K562 (cell line): ENCODE measurements at regions not wholly inside any gene's neighbourhood (a gene's known extent, or its start where the extent isn't known, plus 50 kb on each side); places are given as distances from the start of the nearest gene placed in this dataset.

Source experiments
- CBX3 ChIP-seq, 2 experiments: IDR thresholded peaks; 1 replicate in 1 of 2; 2 replicates in 1 of 2; pipeline ENCODE4 v1.6.1; 2012; ENCODE audit warnings: inconsistent platforms in 2 of 2, low read length in 2 of 2, borderline replicate concordance in 1 of 2, control low read depth in 1 of 2
- CEBPG ChIP-seq, 3 experiments: fragments of 200-800 bp in 1 of 3; sonication (Bioruptor generic) in 1 of 3; sonication (generic) in 1 of 3; formaldehyde crosslinking in 1 of 3; IDR thresholded peaks in 2 of 3; conservative IDR thresholded peaks in 1 of 3; 2 replicates each; pipeline versions ENCODE4 v1.6.1 to v1.8.0; 2016 to 2022; ENCODE audit warnings: missing compliant biosample characterization in 2 of 3, missing genetic modification characterization in 2 of 3, mild to moderate bottlenecking in 1 of 3, missing genetic modification reagents in 1 of 3
- FUS ChIP-seq: fragments of 200-400 bp; formaldehyde crosslinking; optimal IDR thresholded peaks from 2 replicates; pipeline ENCODE3; 2017; ENCODE audit warnings: low read depth, low read length
- NUFIP1 ChIP-seq: fragments of 450-650 bp; IDR thresholded peaks from 2 replicates; pipeline ENCODE4 v1.6.1; 2018; ENCODE audit not compliant: partially characterized antibody
- SIN3A ChIP-seq, 2 experiments: fragments of 150-350 bp in 1 of 2; IDR thresholded peaks; 2 replicates each; pipeline ENCODE4 v1.6.1; 2011 to 2016; ENCODE audit warnings: borderline replicate concordance in 2 of 2, low read depth in 2 of 2, low read length in 2 of 2, mild to moderate bottlenecking in 2 of 2, moderate library complexity in 2 of 2; ENCODE audit not compliant: control insufficient read depth in 1 of 2
- TAF1 ChIP-seq: IDR thresholded peaks from 2 replicates; pipeline ENCODE4 v1.6.1; 2011; ENCODE audit warnings: mild to moderate bottlenecking, low read length, moderate library complexity; ENCODE audit not compliant: insufficient read depth, control insufficient read depth, severe bottlenecking; ENCODE audit errors: extremely low read depth
- TOE1 ChIP-seq, 2 experiments: fragments of 450-650 bp in 1 of 2; sonication (generic) in 1 of 2; formaldehyde crosslinking in 1 of 2; IDR thresholded peaks; 2 replicates each; pipeline versions ENCODE4 v1.7.1 to v1.8.0; 2016 to 2022; ENCODE audit warnings: borderline replicate concordance in 2 of 2, mild to moderate bottlenecking in 2 of 2, antibody characterized with exemption in 1 of 2, inconsistent platforms in 1 of 2, low read depth in 1 of 2, missing genetic modification reagents in 1 of 2, moderate library complexity in 1 of 2
- TF ChIP-seq, protein P1 (sequence below): fragments of 200-400 bp; formaldehyde crosslinking; IDR thresholded peaks from 2 replicates; pipeline ENCODE4 v1.6.1; 2017; ENCODE audit warnings: mild to moderate bottlenecking, low read depth, low read length, moderate library complexity
- TF ChIP-seq, protein P2 (sequence below): fragments of 250-450 bp; sonication (Bioruptor Pico); IDR thresholded peaks from 2 replicates; pipeline ENCODE4 v1.5.0; 2020; ENCODE audit warnings: mild to moderate bottlenecking, borderline replicate concordance
- TF ChIP-seq, protein P3 (sequence below): fragments of 250-450 bp; sonication (Bioruptor Pico); IDR thresholded peaks from 2 replicates; pipeline ENCODE4 v1.4.0; 2020; ENCODE audit warnings: mild to moderate bottlenecking
- TF ChIP-seq, protein P4 (sequence below): fragments of 450-650 bp; formaldehyde crosslinking; IDR thresholded peaks from 2 replicates; pipeline ENCODE4 v1.4.0; 2020; ENCODE audit warnings: mild to moderate bottlenecking, moderate library complexity
- TF ChIP-seq, protein P5 (sequence below): sonication (generic); formaldehyde crosslinking; IDR thresholded peaks from 2 replicates; pipeline ENCODE4 v1.8.1; 2023; ENCODE audit warnings: mild to moderate bottlenecking, missing genetic modification reagents

DNA sequence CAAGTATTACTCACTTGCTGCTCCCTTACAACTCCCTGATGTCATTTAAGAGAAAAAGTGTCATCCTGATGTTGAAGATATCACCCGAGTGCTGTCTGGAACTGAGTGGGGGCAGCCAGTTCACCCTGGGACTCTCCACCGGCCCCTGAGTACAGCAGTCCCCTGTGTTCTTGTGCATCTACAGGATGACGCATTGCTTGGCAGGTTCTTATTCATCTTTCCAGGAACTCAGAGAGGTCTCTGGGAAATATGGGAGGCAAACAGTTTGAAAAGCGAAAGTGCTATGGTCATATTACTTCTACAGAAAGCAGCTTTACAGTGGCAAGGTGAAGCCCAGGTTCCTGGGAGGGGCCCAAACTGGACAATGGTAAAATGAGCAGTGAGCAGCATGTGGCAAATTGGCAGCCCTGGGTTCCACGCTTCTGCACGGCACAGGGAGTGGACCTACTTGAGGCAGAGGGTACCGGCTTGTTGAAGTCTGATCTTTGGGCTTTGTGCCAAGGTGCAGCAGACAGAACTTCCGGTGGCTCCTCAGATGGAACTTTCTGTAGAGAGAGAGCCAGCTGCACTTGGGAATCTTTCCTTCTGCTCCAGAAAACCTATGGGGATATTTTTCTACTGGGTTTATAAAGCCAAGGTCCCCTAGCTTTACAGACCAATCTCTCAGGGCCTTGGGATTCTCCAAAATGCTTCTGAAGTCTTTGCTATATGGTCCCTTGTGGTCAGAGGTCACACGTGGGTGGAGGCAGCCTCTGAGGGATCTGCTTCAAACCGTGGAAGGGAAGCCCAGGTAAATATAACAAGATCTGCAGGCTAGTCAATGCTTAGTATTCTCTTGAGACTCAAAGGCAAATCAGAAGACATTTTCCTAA lies 128.3 kb downstream of the MAP3K7 start (continued):
- TF ChIP-seq, protein P1, sequence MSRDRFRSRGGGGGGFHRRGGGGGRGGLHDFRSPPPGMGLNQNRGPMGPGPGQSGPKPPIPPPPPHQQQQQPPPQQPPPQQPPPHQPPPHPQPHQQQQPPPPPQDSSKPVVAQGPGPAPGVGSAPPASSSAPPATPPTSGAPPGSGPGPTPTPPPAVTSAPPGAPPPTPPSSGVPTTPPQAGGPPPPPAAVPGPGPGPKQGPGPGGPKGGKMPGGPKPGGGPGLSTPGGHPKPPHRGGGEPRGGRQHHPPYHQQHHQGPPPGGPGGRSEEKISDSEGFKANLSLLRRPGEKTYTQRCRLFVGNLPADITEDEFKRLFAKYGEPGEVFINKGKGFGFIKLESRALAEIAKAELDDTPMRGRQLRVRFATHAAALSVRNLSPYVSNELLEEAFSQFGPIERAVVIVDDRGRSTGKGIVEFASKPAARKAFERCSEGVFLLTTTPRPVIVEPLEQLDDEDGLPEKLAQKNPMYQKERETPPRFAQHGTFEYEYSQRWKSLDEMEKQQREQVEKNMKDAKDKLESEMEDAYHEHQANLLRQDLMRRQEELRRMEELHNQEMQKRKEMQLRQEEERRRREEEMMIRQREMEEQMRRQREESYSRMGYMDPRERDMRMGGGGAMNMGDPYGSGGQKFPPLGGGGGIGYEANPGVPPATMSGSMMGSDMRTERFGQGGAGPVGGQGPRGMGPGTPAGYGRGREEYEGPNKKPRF: no peak
- TF ChIP-seq SIN3A (IDR thresholded peaks at IDR 0.05; ENCODE audit: borderline replicate concordance in 2 of 2, control insufficient read depth in 1 of 2, low read depth in 2 of 2, low read length in 2 of 2) (no peak), NUFIP1 (no peak), CBX3 (IDR thresholded peaks at IDR 0.05; ENCODE audit: borderline replicate concordance in 1 of 2, low read length in 2 of 2) (no peak), TOE1 (IDR thresholded peaks at IDR 0.05; ENCODE audit: borderline replicate concordance) (peak; percentile 65), TOE1 (CRISPR knock-in tag; IDR thresholded peaks at IDR 0.05; ENCODE audit: borderline replicate concordance, low read depth) (no peak), TAF1 (peak; percentile 17), CEBPG (CRISPR knock-in tag; IDR thresholded peaks at IDR 0.05) (no peak), CEBPG (tag; conservative IDR thresholded peaks at IDR 0.05 in 1 of 2, IDR thresholded peaks at IDR 0.05 in 1 of 2) (0 out of 4 replicates have a peak, but pooled peaks of 1 of the 2 experiments have one; percentile 42), FUS (no peak)
- TF ChIP-seq, protein P2, sequence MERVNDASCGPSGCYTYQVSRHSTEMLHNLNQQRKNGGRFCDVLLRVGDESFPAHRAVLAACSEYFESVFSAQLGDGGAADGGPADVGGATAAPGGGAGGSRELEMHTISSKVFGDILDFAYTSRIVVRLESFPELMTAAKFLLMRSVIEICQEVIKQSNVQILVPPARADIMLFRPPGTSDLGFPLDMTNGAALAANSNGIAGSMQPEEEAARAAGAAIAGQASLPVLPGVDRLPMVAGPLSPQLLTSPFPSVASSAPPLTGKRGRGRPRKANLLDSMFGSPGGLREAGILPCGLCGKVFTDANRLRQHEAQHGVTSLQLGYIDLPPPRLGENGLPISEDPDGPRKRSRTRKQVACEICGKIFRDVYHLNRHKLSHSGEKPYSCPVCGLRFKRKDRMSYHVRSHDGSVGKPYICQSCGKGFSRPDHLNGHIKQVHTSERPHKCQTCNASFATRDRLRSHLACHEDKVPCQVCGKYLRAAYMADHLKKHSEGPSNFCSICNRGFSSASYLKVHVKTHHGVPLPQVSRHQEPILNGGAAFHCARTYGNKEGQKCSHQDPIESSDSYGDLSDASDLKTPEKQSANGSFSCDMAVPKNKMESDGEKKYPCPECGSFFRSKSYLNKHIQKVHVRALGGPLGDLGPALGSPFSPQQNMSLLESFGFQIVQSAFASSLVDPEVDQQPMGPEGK: no peak
- TF ChIP-seq, protein P3, sequence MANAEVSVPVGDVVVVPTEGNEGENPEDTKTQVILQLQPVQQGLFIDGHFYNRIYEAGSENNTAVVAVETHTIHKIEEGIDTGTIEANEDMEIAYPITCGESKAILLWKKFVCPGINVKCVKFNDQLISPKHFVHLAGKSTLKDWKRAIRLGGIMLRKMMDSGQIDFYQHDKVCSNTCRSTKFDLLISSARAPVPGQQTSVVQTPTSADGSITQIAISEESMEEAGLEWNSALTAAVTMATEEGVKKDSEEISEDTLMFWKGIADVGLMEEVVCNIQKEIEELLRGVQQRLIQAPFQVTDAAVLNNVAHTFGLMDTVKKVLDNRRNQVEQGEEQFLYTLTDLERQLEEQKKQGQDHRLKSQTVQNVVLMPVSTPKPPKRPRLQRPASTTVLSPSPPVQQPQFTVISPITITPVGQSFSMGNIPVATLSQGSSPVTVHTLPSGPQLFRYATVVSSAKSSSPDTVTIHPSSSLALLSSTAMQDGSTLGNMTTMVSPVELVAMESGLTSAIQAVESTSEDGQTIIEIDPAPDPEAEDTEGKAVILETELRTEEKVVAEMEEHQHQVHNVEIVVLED: no peak
- TF ChIP-seq, protein P4, sequence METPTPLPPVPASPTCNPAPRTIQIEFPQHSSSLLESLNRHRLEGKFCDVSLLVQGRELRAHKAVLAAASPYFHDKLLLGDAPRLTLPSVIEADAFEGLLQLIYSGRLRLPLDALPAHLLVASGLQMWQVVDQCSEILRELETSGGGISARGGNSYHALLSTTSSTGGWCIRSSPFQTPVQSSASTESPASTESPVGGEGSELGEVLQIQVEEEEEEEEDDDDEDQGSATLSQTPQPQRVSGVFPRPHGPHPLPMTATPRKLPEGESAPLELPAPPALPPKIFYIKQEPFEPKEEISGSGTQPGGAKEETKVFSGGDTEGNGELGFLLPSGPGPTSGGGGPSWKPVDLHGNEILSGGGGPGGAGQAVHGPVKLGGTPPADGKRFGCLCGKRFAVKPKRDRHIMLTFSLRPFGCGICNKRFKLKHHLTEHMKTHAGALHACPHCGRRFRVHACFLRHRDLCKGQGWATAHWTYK (CRISPR knock-in tag): 0 out of 2 replicates have a peak, but pooled peaks have one; percentile 23
- TF ChIP-seq, protein P5, sequence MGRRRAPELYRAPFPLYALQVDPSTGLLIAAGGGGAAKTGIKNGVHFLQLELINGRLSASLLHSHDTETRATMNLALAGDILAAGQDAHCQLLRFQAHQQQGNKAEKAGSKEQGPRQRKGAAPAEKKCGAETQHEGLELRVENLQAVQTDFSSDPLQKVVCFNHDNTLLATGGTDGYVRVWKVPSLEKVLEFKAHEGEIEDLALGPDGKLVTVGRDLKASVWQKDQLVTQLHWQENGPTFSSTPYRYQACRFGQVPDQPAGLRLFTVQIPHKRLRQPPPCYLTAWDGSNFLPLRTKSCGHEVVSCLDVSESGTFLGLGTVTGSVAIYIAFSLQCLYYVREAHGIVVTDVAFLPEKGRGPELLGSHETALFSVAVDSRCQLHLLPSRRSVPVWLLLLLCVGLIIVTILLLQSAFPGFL (CRISPR knock-in tag): no peak
